GM12878 (cell line): ENCODE measurements at regions not wholly inside any gene's neighbourhood (a gene's known extent, or its start where the extent isn't known, plus 50 kb on each side); places are given as distances from the start of the nearest gene placed in this dataset.

Source experiments
- ATAC-seq: fragments of 200-7000 bp; cut with Tn5 transposase; 3 replicates; pipeline ENCODE4 v1.9.1; 2020; ENCODE audit warnings: mild to moderate bottlenecking, moderate library complexity
- BruUV-seq: library from RNA; stranded (reverse); fragments of 400-500 nt; replicated peaks from 2 replicates; lab custom pipeline; 2021; lab: Mats Ljungman, UMichigan
- CTCF ChIA-PET: fragments of 300-600 bp; sonication (Branson Sonifier 250); formaldehyde crosslinking; extraction: SDS; loops from one replicate; lab custom pipeline; 2021; ENCODE audit warnings: inconsistent platforms; lab: Yijun Ruan, JAX
- POLR2A ChIA-PET: fragments of 350-600 bp; formaldehyde crosslinking; extraction: SDS; loops from one replicate; lab custom pipeline; 2021; ENCODE audit warnings: inconsistent platforms; lab: Charles Lee
- RAD21 ChIA-PET: fragments of 300-600 bp; sonication (Branson Sonifier 250); formaldehyde crosslinking; loops from one replicate; lab custom pipeline; 2023; ENCODE audit warnings: antibody characterized with exemption; ENCODE audit not compliant: unreplicated experiment; lab: Charles Lee
- SMC1A ChIA-PET: fragments of 300-600 bp; sonication (Branson Sonifier 250); formaldehyde crosslinking; loops from one replicate; lab custom pipeline; 2023; ENCODE audit not compliant: unreplicated experiment, uncharacterized antibody; lab: Charles Lee
- DNase-seq: peaks from one replicate; pipeline ENCODE4 v3.0.0-alpha.2; 2011; ENCODE audit warnings: low read depth, low spot score
- FAIRE-seq: peaks from 3 replicates; lab custom pipeline; 2011; peaks lifted over from hg19 to GRCh38; lab: Jason Lieb, UNC
- H2AFZ ChIP-seq: 2 replicates; pipeline ENCODE4 v1.6.0; 2011; ENCODE audit warnings: low read depth, low read length, control low read depth; ENCODE audit not compliant: control insufficient read depth
- H3K27ac ChIP-seq: 2 replicates; pipeline ENCODE4 v1.5.1; 2011; ENCODE audit warnings: control low read depth; ENCODE audit not compliant: control insufficient read depth, insufficient read depth
- H3K27me3 ChIP-seq, 2 experiments: replicated peaks in 1 of 2; 2 replicates each; pipeline versions ENCODE4 v1.6.0 to v1.6.1; 2011; ENCODE audit warnings: low read length in 1 of 2; ENCODE audit not compliant: control insufficient read depth in 2 of 2, insufficient read depth in 2 of 2
- H3K36me3 ChIP-seq, 2 experiments: 2 replicates each; pipeline ENCODE4 v1.5.1; 2011; ENCODE audit warnings: low read length in 1 of 2; ENCODE audit not compliant: control insufficient read depth in 2 of 2, insufficient read depth in 2 of 2
- H3K4me1 ChIP-seq: 2 replicates; pipeline ENCODE4 v1.6.1; 2011; ENCODE audit warnings: mild to moderate bottlenecking, low read length, moderate library complexity, mixed read lengths; ENCODE audit not compliant: control insufficient read depth, insufficient read depth
- H3K4me2 ChIP-seq: 2 replicates; pipeline ENCODE4 v1.6.0; 2011; ENCODE audit warnings: control low read depth; ENCODE audit not compliant: control insufficient read depth, insufficient read depth
- H3K4me3 ChIP-seq: fragments of 200-600 bp; sonication (generic); 2 replicates; pipeline ENCODE4 v1.5.1; 2016
- H3K79me2 ChIP-seq: 2 replicates; pipeline ENCODE4 v1.6.0; 2011; ENCODE audit warnings: low read length; ENCODE audit not compliant: control insufficient read depth, insufficient read depth
- H3K9ac ChIP-seq: 2 replicates; pipeline ENCODE4 v1.8.0; 2011; ENCODE audit warnings: low read length, control low read depth, mixed read lengths; ENCODE audit not compliant: control insufficient read depth, insufficient read depth
- H3K9me3 ChIP-seq: replicated peaks from 3 replicates; pipeline ENCODE4 v1.5.1; 2011; ENCODE audit warnings: mild to moderate bottlenecking, low read length; ENCODE audit not compliant: control insufficient read depth, insufficient read depth
- H4K20me1 ChIP-seq: 2 replicates; pipeline ENCODE4 v1.6.0; 2011; ENCODE audit not compliant: control insufficient read depth, insufficient read depth
- CREM ChIP-seq: IDR thresholded peaks from 2 replicates; pipeline ENCODE4 v1.6.1; 2014; ENCODE audit warnings: antibody characterized with exemption, low read depth
- CTCF ChIP-seq, 3 experiments: IDR thresholded peaks in 2 of 3; conservative IDR thresholded peaks in 1 of 3; 2 replicates each; pipeline ENCODE4 v1.5.1; 2011; ENCODE audit warnings: low read depth in 3 of 3, low read length in 3 of 3, mild to moderate bottlenecking in 3 of 3, control low read depth in 2 of 3, moderate library complexity in 2 of 3, inconsistent platforms in 1 of 3, mixed read lengths in 1 of 3; ENCODE audit not compliant: control insufficient read depth in 2 of 3, insufficient read depth in 1 of 3; ENCODE audit errors: extremely low read depth in 1 of 3
- RAD21 ChIP-seq: IDR thresholded peaks from 2 replicates; pipeline ENCODE4 v1.6.1; 2011; ENCODE audit warnings: mild to moderate bottlenecking, low read depth, low read length, moderate library complexity; ENCODE audit not compliant: insufficient read depth
- REST ChIP-seq: IDR thresholded peaks from 2 replicates; pipeline ENCODE4 v1.6.1; 2012; ENCODE audit warnings: mild to moderate bottlenecking, low read depth, low read length
- WGBS: methylation state at CpG from one replicate; pipeline ENCODE4 v1.1.6; 2016; ENCODE audit warnings: low lambda C conversion rate; ENCODE audit not compliant: insufficient replicate concordance, insufficient coverage; ENCODE audit errors: missing lambda C conversion rate; 5-methylcytosine and 5-hydroxymethylcytosine counted together
- in situ Hi-C: fragments of 300-500 bp; cut with MboI; formaldehyde crosslinking; loops from 9 replicates; pipeline ENCODE4 v1.14.3; 2018; ENCODE audit warnings: mixed read lengths
- intact Hi-C: fragments of 100-400 bp; cut with micrococcal nuclease; formaldehyde crosslinking; loops from one replicate; pipeline ENCODE4 v1.14.2; 2022; ENCODE audit not compliant: unreplicated experiment

- no peak for TF ChIP-seq REST
- TF ChIP-seq, all 136 proteins: peak for 0
These were observed 139.4 kb downstream of the CCDC71L start (continued) for GRCh38 chr7:106521541-106521940.

GRCh38 chr7:106520962-106521514, 139.9 kb downstream of the CCDC71L start:
- intact Hi-C loops: loop anchor here (5.0 kb wide), 1 partner anchor 344 kb away; no protein-coding TSS in a partner anchor
- in situ Hi-C loops: no loop called here
- DNase-seq (no peak), ATAC-seq (peak; percentile 71), FAIRE-seq (no peak)
- Histone ChIP-seq H3K36me3 (no peaks in the 10 kb centered on the region), H3K27me3 (no peaks in the 10 kb centered on the region; a peak in 1 of 4 replicates), H3K4me3 (no peak overlapping the region), H3K4me2 (no peak overlapping the region), H2AFZ (no peak overlapping the region), H3K9me3 (no peaks in the 10 kb centered on the region), H4K20me1 (no peaks in the 10 kb centered on the region), H3K4me1 (no peaks in the 10 kb centered on the region), H3K9ac (no peak overlapping the region), H3K79me2 (no peaks in the 10 kb centered on the region), H3K27ac (no peak overlapping the region)
- ChIA-PET POLR2A (no interaction called here), SMC1A (interaction anchor here (0.6 to 2.2 kb wide), 3 partner anchors 36 to 341 kb away, joined by 3 to 12 read pairs (median 4); no protein-coding TSS in a partner anchor), CTCF (interaction anchor here (0.6 to 1.8 kb wide), 4 partner anchors 18 to 348 kb away, joined by 4 to 16 read pairs (median 4); no protein-coding TSS in a partner anchor), RAD21 (interaction anchor here (0.7 to 2.8 kb wide), 5 partner anchors 38 to 344 kb away, joined by 3 to 14 read pairs (median 3); no protein-coding TSS in a partner anchor)
- 27% methylated on average over 4 of the region's 4 CpGs for WGBS
- TF ChIP-seq RAD21 (0 out of 2 replicates have a peak, but pooled peaks have one; percentile 18), CREM (no peak), CTCF (IDR thresholded peaks at IDR 0.05 in 2 of 3, conservative IDR thresholded peaks at IDR 0.05 in 1 of 3; ENCODE audit: control insufficient read depth in 2 of 3, extremely low read depth in 1 of 3, insufficient read depth in 1 of 3, low read depth in 3 of 3, low read length in 3 of 3) (peak; percentile 13 to 35 (median 26); a peak in 3 of 6 replicates)
- no TSS peak for BruUV-seq
